B cell (primary cell): ENCODE measurements at regions not wholly inside any gene's neighbourhood (a gene's known extent, or its start where the extent isn't known, plus 50 kb on each side); places are given as distances from the start of the nearest gene placed in this dataset.

Source experiments
- ATAC-seq: fragments of 200-7000 bp; cut with Tn5 transposase; one replicate; pipeline ENCODE4 v1.10.0; 2021; ENCODE audit warnings: low read depth, mild to moderate bottlenecking, moderate number of reproducible peaks, moderate library complexity
- CTCF ChIA-PET: fragments of 350-600 bp; sonication (Branson Sonifier 250); formaldehyde crosslinking; loops from one replicate; lab custom pipeline; 2021; ENCODE audit warnings: antibody characterized with exemption, inconsistent platforms; lab: Charles Lee
- POLR2A ChIA-PET: fragments of 350-600 bp; sonication (Branson Sonifier 250); formaldehyde crosslinking; loops from one replicate; lab custom pipeline; 2021; ENCODE audit warnings: antibody characterized with exemption; lab: Charles Lee
- DNase-seq: peaks from one replicate; pipeline ENCODE4 v3.0.0; 2013
- H2AFZ ChIP-seq: 2 replicates; pipeline ENCODE4 v1.6.1; 2012; ENCODE audit warnings: mild to moderate bottlenecking, low read depth, low read length; ENCODE audit not compliant: insufficient read depth, poor library complexity, severe bottlenecking
- H3K27ac ChIP-seq, 2 donors: 1 replicate in 1 of 2; 2 replicates in 1 of 2; pipeline ENCODE4 v1.5.1; 2012 to 2013; ENCODE audit warnings: low read length in 2 of 2, mild to moderate bottlenecking in 2 of 2, moderate library complexity in 1 of 2
- H3K27me3 ChIP-seq, 4 experiments: fragments of 200-600 bp in 1 of 4; sonication (generic) in 1 of 4; replicated peaks in 1 of 4; 1 replicate in 2 of 4; 2 replicates in 2 of 4; pipeline versions ENCODE4 v1.6.1 to v1.7.0; 2013 to 2016; ENCODE audit warnings: low read length in 3 of 4, mild to moderate bottlenecking in 2 of 4, mixed read lengths in 1 of 4, moderate library complexity in 1 of 4; ENCODE audit not compliant: insufficient read depth in 4 of 4, control insufficient read depth in 3 of 4; ENCODE audit errors: control extremely low read depth in 1 of 4
- H3K36me3 ChIP-seq, 2 experiments: replicated peaks in 1 of 2; 1 replicate in 1 of 2; 2 replicates in 1 of 2; pipeline versions ENCODE4 v1.6.1 to v1.7.1; 2013; ENCODE audit warnings: low read length in 1 of 2; ENCODE audit not compliant: insufficient read depth in 2 of 2, control insufficient read depth in 1 of 2; ENCODE audit errors: control extremely low read depth in 1 of 2, extremely low read depth in 1 of 2
- H3K4me1 ChIP-seq, 2 donors: fragments of 200-600 bp in 1 of 2; sonication (generic) in 1 of 2; 1 replicate in 1 of 2; 2 replicates in 1 of 2; pipeline versions ENCODE4 v1.5.1 to v1.6.1; 2013 to 2017; ENCODE audit warnings: low read length in 2 of 2; ENCODE audit not compliant: control insufficient read depth in 2 of 2, insufficient read depth in 2 of 2
- H3K4me2 ChIP-seq: replicated peaks from 2 replicates; pipeline ENCODE3; 2012; ENCODE audit warnings: mild to moderate bottlenecking, low read depth, low read length; ENCODE audit not compliant: poor library complexity, severe bottlenecking
- H3K4me3 ChIP-seq, 5 experiments: fragments of 200-600 bp in 1 of 5; sonication (generic) in 1 of 5; 1 replicate in 3 of 5; 2 replicates in 2 of 5; pipeline versions ENCODE4 v1.5.1 to v1.7.0; 2011 to 2016; ENCODE audit warnings: low read length in 4 of 5, mild to moderate bottlenecking in 4 of 5, low read depth in 2 of 5, control low read depth in 1 of 5, moderate library complexity in 1 of 5; ENCODE audit not compliant: insufficient read depth in 1 of 5; ENCODE audit errors: control extremely low read depth in 1 of 5, extremely low read depth in 1 of 5
- H3K79me2 ChIP-seq: fragments of 200-600 bp; sonication (generic); one replicate; pipeline ENCODE4 v1.6.0; 2016; ENCODE audit warnings: low read length; ENCODE audit not compliant: control insufficient read depth, insufficient read depth
- H3K9ac ChIP-seq: fragments of 200-600 bp; sonication (generic); 2 replicates; pipeline ENCODE4 v1.6.1; 2017; ENCODE audit warnings: mild to moderate bottlenecking, low read length, moderate library complexity
- H3K9me3 ChIP-seq, 3 donors: one replicate each; pipeline versions ENCODE4 v1.6.1 to v1.7.1; 2013; ENCODE audit warnings: low read length in 2 of 3; ENCODE audit not compliant: control insufficient read depth in 2 of 3, insufficient read depth in 1 of 3; ENCODE audit errors: control extremely low read depth in 1 of 3
- H4K20me1 ChIP-seq: 2 replicates; pipeline ENCODE4 v1.6.0; 2012; ENCODE audit warnings: mild to moderate bottlenecking, low read length; ENCODE audit not compliant: insufficient read depth, control insufficient read depth, poor library complexity, severe bottlenecking
- H3K27ac Mint-ChIP-seq: one replicate; pipeline ENCODE4 v1.8.0; 2021; ENCODE audit warnings: mixed read lengths
- H3K27me3 Mint-ChIP-seq: one replicate; pipeline ENCODE4 v1.8.0; 2021; ENCODE audit warnings: mixed read lengths
- H3K4me1 Mint-ChIP-seq: one replicate; pipeline ENCODE4 v1.8.0; 2021; ENCODE audit warnings: mixed read lengths
- H3K4me3 Mint-ChIP-seq: one replicate; pipeline ENCODE4 v1.8.0; 2021; ENCODE audit warnings: mixed read lengths
- H3K9me3 Mint-ChIP-seq: one replicate; pipeline ENCODE4 v1.8.0; 2022; ENCODE audit warnings: mixed read lengths; ENCODE audit not compliant: insufficient read depth
- CTCF ChIP-seq: fragments of 200-600 bp; IDR thresholded peaks from one replicate; pipeline ENCODE4 v1.8.0; 2022; ENCODE audit warnings: antibody characterized with exemption, mild to moderate bottlenecking
- EZH2 ChIP-seq: IDR thresholded peaks from 2 replicates; pipeline ENCODE4 v1.6.1; 2012; ENCODE audit warnings: borderline replicate concordance, low read depth, mild to moderate bottlenecking, moderate library complexity, low read length; ENCODE audit not compliant: insufficient read depth, poor library complexity, severe bottlenecking
- WGBS: methylation state at CpG from one replicate; pipeline ENCODE4 v1.1.5; 2013; ENCODE audit warnings: missing lambda C conversion rate; ENCODE audit not compliant: insufficient coverage; 5-methylcytosine and 5-hydroxymethylcytosine counted together
- intact Hi-C: fragments of 100-400 bp; cut with micrococcal nuclease; formaldehyde crosslinking; loops from one replicate; pipeline ENCODE4 v1.10.0; 2022

DNA sequence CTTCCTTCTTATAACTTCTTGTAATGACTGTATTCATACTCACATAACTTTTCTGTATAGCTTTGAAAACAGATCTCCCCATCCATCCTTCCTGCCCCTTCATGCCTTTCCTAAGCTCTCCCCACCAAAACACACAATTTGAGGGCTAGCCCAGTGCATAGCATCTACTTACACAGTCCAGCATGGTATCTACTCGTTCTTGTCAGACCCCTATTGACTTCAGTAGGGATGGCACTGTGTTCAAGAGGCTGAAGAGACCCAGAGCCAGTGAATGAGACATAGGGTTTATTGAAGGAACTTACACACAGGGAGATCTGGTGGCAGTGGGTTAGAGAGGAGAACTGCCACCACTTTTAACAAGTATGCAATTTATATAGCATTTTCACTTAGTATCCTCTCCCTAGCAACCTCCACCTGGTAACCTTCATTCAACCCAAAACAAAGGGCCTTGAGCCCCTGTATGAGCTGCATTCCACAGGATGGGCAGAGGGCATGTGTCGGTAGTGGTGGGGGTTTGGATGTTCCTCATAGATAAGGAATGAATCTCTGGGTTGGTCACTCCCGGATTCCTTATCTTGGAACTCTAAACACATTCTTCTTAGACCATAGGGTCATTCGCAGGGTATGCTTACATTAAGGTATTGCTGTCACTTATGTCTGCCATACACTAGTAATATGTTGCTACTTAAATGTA lies 64.9 kb upstream of the GNG12 start:
- Histone ChIP-seq H3K4me3 (no peak overlapping the region), H3K9me3 (no peaks in the 10 kb centered on the region), H3K36me3 (no peaks in the 10 kb centered on the region), H3K27ac (no peak overlapping the region), H2AFZ (no peak overlapping the region), H4K20me1 (no peaks in the 10 kb centered on the region), H3K9ac (no peak overlapping the region), H3K4me2 (no peak overlapping the region), H3K27me3 (peaks cover 0 to 3% (median 0%) of the 10 kb centered on the region in 4 experiments), H3K4me1 (no peaks in the 10 kb centered on the region), H3K79me2 (no peaks in the 10 kb centered on the region)
- H3K9me3 Mint-ChIP-seq, result peaks cover 6% of the 10 kb centered on the region
- POLR2A ChIA-PET, result no interaction called here
- no peak overlapping the region for H3K4me3 Mint-ChIP-seq
- ATAC-seq (no peak), DNase-seq (no peak)
- intact Hi-C loops, result no loop called here
- H3K27ac Mint-ChIP-seq, result no peak overlapping the region
- TF ChIP-seq CTCF (no peak), EZH2 (no peak)
- H3K27me3 Mint-ChIP-seq, result peaks cover 13% of the 10 kb centered on the region
- CTCF ChIA-PET, result no interaction called here
- WGBS, result no CpG with 5 or more reads among the region's 4 CpGs
- H3K4me1 Mint-ChIP-seq, result no peaks in the 10 kb centered on the region

DNA sequence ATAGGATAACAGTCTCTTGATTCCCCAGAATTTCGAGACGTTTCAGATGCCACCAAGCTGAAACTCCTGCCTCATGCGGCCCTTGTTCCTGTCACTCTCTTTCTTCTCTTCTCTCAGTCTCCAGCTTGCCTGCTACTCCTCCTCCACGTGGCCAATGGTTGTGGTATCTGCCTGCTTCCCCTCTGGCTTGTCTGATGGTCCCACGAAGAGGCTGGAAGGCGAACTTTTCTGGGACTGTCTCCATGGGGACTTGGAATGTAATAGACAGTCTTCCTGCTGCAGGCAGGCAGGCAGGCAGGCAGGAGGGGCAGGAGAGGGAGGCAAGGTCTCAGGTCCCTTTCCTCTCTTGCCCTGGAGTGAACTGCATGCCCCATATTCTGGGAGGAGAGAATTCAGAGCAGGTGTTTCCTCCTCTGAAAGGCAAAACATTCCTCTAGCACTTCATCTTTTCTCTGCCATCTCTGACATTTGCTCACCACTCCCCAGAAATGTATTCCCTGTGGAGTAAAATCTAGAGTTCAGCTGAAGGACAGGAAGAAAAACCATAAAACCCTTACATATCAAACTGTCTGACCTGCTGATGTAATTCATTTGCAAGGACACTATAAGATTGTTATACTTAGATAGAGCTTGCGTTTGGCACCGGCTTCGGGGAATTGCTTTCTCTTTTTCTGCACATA lies 64.1 kb upstream of the GNG12 start:
- no peak overlapping the region for H3K4me3 ChIP-seq
- no peaks in the 10 kb centered on the region for H3K36me3 ChIP-seq
- H3K4me1 Mint-ChIP-seq, result no peaks in the 10 kb centered on the region
- intact Hi-C loops, result no loop called here
- H3K4me2 ChIP-seq, result no peak overlapping the region
- no peak overlapping the region for H3K9ac ChIP-seq
- no peaks in the 10 kb centered on the region for H3K9me3 ChIP-seq
- ChIA-PET POLR2A (no interaction called here), CTCF (no interaction called here)
- no peaks in the 10 kb centered on the region for H4K20me1 ChIP-seq
- peaks cover 0 to 3% (median 0%) of the 10 kb centered on the region in 4 experiments for H3K27me3 ChIP-seq
- no peak overlapping the region for H3K4me3 Mint-ChIP-seq
- no peak overlapping the region for H2AFZ ChIP-seq
- peaks cover 13% of the 10 kb centered on the region for H3K27me3 Mint-ChIP-seq
- H3K27ac Mint-ChIP-seq, result no peak overlapping the region
- peaks cover 3% of the 10 kb centered on the region for H3K9me3 Mint-ChIP-seq
- H3K27ac ChIP-seq, result no peak overlapping the region
- no peaks in the 10 kb centered on the region for H3K79me2 ChIP-seq
- no peaks in the 10 kb centered on the region for H3K4me1 ChIP-seq
- TF ChIP-seq CTCF (no peak), EZH2 (no peak)
- no peak for ATAC-seq
- 38% methylated on average over 7 of the region's 9 CpGs for WGBS
- DNase-seq, result no peak
